Mesendoderm (in vitro differentiated cells): ENCODE measurements at regions not wholly inside any gene's neighbourhood (a gene's known extent, or its start where the extent isn't known, plus 50 kb on each side); places are given as distances from the start of the nearest gene placed in this dataset.

Experiments
- DNase-seq: peaks from one replicate; pipeline ENCODE4 v3.0.0; 2013
- H2AK5ac ChIP-seq: 2 replicates; pipeline ENCODE4 v1.6.1; 2013; ENCODE audit warnings: low read length, inconsistent platforms
- H2BK120ac ChIP-seq: 2 replicates; pipeline ENCODE4 v1.6.1; 2013; ENCODE audit warnings: low read depth, mild to moderate bottlenecking, low read length, moderate library complexity, mixed read lengths
- H2BK15ac ChIP-seq: replicated peaks from 2 replicates; pipeline ENCODE4 v1.6.1; 2013; ENCODE audit warnings: low read depth, mild to moderate bottlenecking, moderate library complexity
- H2BK5ac ChIP-seq: 2 replicates; pipeline ENCODE4 v1.6.1; 2013; ENCODE audit warnings: low read length, inconsistent platforms
- H3K18ac ChIP-seq: 2 replicates; pipeline ENCODE4 v1.6.1; 2013; ENCODE audit warnings: mild to moderate bottlenecking, low read length, mixed read lengths
- H3K23ac ChIP-seq: one replicate; pipeline ENCODE4 v1.6.1; 2013; ENCODE audit warnings: low read length
- H3K27ac ChIP-seq: 2 replicates; pipeline ENCODE4 v1.5.1; 2013; ENCODE audit warnings: low read depth, mild to moderate bottlenecking, inconsistent platforms, low read length, moderate library complexity
- H3K27me3 ChIP-seq: 2 replicates; pipeline ENCODE4 v1.6.1; 2013; ENCODE audit warnings: low read length, control low read depth, mild to moderate bottlenecking, inconsistent platforms; ENCODE audit not compliant: insufficient read depth, poor library complexity
- H3K36me3 ChIP-seq: 2 replicates; pipeline ENCODE4 v1.6.1; 2013; ENCODE audit warnings: low read length, inconsistent platforms; ENCODE audit not compliant: control insufficient read depth, insufficient read depth
- H3K4ac ChIP-seq: one replicate; pipeline ENCODE4 v1.6.1; 2013; ENCODE audit warnings: low read depth, mild to moderate bottlenecking, low read length, moderate library complexity
- H3K4me1 ChIP-seq: 2 replicates; pipeline ENCODE4 v1.6.1; 2013; ENCODE audit warnings: low read depth, low read length, inconsistent platforms; ENCODE audit not compliant: control insufficient read depth
- H3K4me2 ChIP-seq: 2 replicates; pipeline ENCODE4 v1.6.1; 2013; ENCODE audit warnings: low read length
- H3K4me3 ChIP-seq: 2 replicates; pipeline ENCODE4 v1.5.1; 2013; ENCODE audit warnings: mild to moderate bottlenecking, low read length
- H3K56ac ChIP-seq: one replicate; pipeline ENCODE4 v1.6.1; 2013; ENCODE audit warnings: low read length
- H3K79me1 ChIP-seq: 2 replicates; pipeline ENCODE4 v1.6.1; 2013; ENCODE audit warnings: low read length, inconsistent platforms
- H3K79me2 ChIP-seq: 2 replicates; pipeline ENCODE4 v1.6.1; 2013; ENCODE audit warnings: mild to moderate bottlenecking, low read length; ENCODE audit not compliant: control insufficient read depth, insufficient read depth
- H3K9ac ChIP-seq: 2 replicates; pipeline ENCODE4 v1.6.1; 2013; ENCODE audit warnings: low read length, inconsistent platforms
- H4K5ac ChIP-seq: one replicate; pipeline ENCODE4 v1.6.1; 2013; ENCODE audit warnings: low read length
- H4K8ac ChIP-seq: one replicate; pipeline ENCODE4 v1.6.1; 2013; ENCODE audit warnings: low read depth, mild to moderate bottlenecking, control low read depth, low read length, moderate library complexity
- WGBS: extraction: QIAGEN DNeasy Blood & Tissue Kit; methylation state at CpG from one replicate; pipeline ENCODE4 v1.1.7; 2013; ENCODE audit warnings: low lambda C conversion rate, missing lambda C conversion rate; ENCODE audit not compliant: insufficient coverage; ENCODE audit errors: extremely low coverage; 5-methylcytosine and 5-hydroxymethylcytosine counted together

GRCh38 chr6:44062771-44063560, 64.3 kb downstream of the MRPL14 start:
- no CpG with 5 or more reads among the region's 20 CpGs for WGBS

DNA sequence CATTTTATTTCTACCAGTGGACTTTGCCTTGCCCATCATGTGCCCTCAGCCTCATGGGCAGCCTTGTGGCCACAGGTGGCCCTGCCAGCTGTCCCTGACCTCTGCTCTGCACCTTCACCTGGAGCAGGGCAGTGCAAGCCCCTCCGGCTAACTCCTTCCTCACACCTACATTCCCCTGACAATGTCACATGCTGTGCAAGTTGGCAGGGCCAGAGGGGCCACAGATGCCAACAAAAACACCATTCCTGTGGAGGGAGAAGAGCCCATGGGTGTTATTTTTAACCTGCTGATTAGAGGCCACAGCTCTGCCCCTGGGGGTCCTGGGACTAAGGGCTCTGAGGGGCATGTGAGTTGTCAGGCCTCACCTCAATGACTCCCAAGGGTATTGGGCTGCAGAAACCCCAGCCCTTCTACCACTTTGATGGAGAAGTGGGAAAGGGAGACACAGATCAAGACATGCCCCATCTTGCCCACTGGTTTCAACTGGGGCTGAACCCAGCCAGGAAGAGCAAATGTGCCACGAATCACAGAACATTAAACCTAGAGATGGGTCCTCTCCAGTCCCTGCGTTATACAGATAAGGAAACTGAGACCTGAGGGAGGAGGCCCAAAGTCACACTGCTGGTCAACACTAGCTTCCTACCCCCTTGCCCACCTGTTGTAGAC, 65.0 kb downstream of the MRPL14 start:
- no peak for DNase-seq
- no peak overlapping the region for H3K9ac ChIP-seq
- H3K79me1 ChIP-seq, result no peaks in the 10 kb centered on the region
- H3K23ac ChIP-seq, result no peak overlapping the region
- no peak overlapping the region for H3K56ac ChIP-seq
- no peak overlapping the region for H3K27ac ChIP-seq
- no CpG with 5 or more reads among the region's 3 CpGs for WGBS
- no peaks in the 10 kb centered on the region for H3K27me3 ChIP-seq
- no peaks in the 10 kb centered on the region for H3K79me2 ChIP-seq
- H2BK120ac ChIP-seq, result no peak overlapping the region
- H3K18ac ChIP-seq, result no peak overlapping the region
- H2BK5ac ChIP-seq, result no peak overlapping the region
- peaks cover 9% of the 10 kb centered on the region for H3K4me1 ChIP-seq
- H4K5ac ChIP-seq, result no peak overlapping the region
- no peak overlapping the region for H3K4ac ChIP-seq
- no peak overlapping the region for H2AK5ac ChIP-seq
- no peak overlapping the region for H4K8ac ChIP-seq
- no peak overlapping the region for H3K4me2 ChIP-seq
- no peak overlapping the region for H2BK15ac ChIP-seq
- no peaks in the 10 kb centered on the region for H3K36me3 ChIP-seq
- H3K4me3 ChIP-seq, result no peak overlapping the region

More at GRCh38 chr6:44062771-44063560, 64.3 kb downstream of the MRPL14 start:
- H3K23ac ChIP-seq, result no peak overlapping the region
- peak overlapping the region; percentile 33 for H2AK5ac ChIP-seq
- peaks cover 10% of the 10 kb centered on the region for H3K4me1 ChIP-seq
- H3K56ac ChIP-seq, result peak overlapping the region; percentile 57
- no peak overlapping the region for H4K5ac ChIP-seq
- H3K27me3 ChIP-seq, result no peaks in the 10 kb centered on the region
- no peak overlapping the region for H4K8ac ChIP-seq
- H3K79me1 ChIP-seq, result no peaks in the 10 kb centered on the region
- no peak overlapping the region for H3K18ac ChIP-seq
- H3K4me3 ChIP-seq, result no peak overlapping the region
- peak; percentile 85 for DNase-seq
- H2BK120ac ChIP-seq, result no peak overlapping the region
- H2BK15ac ChIP-seq, result no peak overlapping the region
- H3K9ac ChIP-seq, result no peak overlapping the region
- H3K4ac ChIP-seq, result no peak overlapping the region
- H3K4me2 ChIP-seq, result no peak overlapping the region
- no peaks in the 10 kb centered on the region for H3K36me3 ChIP-seq
- no peaks in the 10 kb centered on the region for H3K79me2 ChIP-seq
- H2BK5ac ChIP-seq, result no peak overlapping the region
- H3K27ac ChIP-seq, result no peak overlapping the region

DNA sequence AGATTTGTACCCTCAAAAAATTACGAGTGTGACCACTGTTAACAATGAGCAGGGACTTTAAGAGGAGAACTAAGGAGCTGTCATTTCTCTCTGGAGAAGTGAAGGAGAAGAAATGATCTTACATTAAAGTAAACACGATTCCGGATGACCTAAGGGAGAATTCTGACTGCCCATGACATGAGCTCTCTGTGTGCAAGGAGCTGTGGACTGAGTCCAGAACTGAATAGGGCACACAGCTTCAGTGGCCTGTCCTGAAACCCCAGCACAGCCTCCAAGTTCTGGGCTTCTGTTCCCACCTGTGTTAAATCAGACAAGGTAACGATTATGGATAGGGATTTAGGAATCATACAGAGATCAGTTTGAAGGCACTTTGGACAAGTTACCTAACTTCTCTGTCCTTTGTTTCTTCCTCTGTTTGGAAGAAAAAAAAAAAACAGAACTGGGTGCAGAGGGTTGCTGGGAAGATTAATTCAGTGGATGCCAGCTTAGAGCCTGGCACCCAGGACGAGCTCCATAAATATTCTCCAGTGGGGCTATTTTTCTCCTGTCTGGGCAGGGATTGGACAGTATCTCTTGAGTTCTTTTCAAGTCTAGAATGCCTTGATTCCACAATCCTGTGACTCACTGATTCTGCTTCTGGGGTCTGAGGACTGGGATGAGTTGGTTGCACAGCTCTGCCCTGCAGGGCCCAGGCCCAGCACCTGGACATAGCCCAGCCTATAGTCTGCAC, 65.7 kb downstream of the MRPL14 start:
- Histone ChIP-seq H3K56ac (no peak overlapping the region), H3K23ac (no peak overlapping the region), H3K4me1 (peaks cover 9% of the 10 kb centered on the region), H3K79me2 (no peaks in the 10 kb centered on the region), H4K8ac (no peak overlapping the region), H3K9ac (no peak overlapping the region), H3K4ac (no peak overlapping the region), H3K4me2 (no peak overlapping the region), H2BK15ac (no peak overlapping the region), H3K27me3 (no peaks in the 10 kb centered on the region), H2BK120ac (no peak overlapping the region), H3K4me3 (no peak overlapping the region), H2BK5ac (no peak overlapping the region), H3K36me3 (no peaks in the 10 kb centered on the region), H2AK5ac (no peak overlapping the region), H4K5ac (no peak overlapping the region), H3K27ac (no peak overlapping the region), H3K18ac (no peak overlapping the region), H3K79me1 (no peaks in the 10 kb centered on the region)
- no peak for DNase-seq
- WGBS, result no CpG with 5 or more reads among the region's 5 CpGs

DNA sequence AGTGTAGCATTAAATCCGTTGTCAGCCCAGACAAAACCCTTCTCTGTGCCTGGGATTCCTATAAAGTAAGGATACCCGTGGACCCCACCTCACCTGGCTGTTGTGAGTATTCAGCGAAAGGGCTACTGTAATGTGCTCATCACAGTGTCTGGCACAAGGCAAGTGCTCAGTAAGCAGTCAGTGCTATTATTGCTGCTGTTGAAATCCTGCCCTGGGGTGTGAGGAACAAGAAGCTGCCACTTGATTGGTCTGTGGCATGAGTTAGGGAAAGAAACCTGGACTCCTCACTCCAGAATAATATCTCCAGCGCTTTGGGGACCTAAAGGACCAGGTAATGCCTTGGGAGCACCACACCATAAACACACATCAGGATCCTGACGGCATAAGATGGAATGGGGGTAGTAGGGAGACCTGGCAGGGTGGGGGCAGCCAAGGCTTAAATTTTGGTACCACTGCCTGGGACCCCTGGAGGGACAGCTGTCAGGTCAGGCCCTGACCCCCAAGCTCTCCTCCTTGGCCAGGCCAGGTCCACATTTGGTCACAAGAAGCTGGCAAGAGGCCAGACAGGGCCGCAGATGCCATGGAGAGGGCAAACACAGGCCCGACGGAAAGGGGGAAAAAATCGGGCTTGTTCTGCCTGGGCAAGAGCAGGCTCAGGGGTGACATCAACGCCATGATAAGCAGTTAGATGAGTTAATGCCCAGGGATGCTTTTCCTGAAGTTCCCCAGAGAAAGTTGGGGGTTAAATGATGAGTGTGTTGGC, 66.5 kb downstream of the MRPL14 start:
- H3K79me1 ChIP-seq, result no peaks in the 10 kb centered on the region

GRCh38 chr6:44059359-44060346, 67.6 kb downstream of the MRPL14 start:
- Histone ChIP-seq H3K18ac (no peak overlapping the region), H2BK5ac (no peak overlapping the region), H3K27me3 (no peaks in the 10 kb centered on the region), H4K5ac (no peak overlapping the region), H3K79me1 (no peaks in the 10 kb centered on the region), H3K23ac (no peak overlapping the region), H3K36me3 (no peaks in the 10 kb centered on the region), H3K9ac (no peak overlapping the region), H4K8ac (no peak overlapping the region), H3K4me3 (no peak overlapping the region), H2BK120ac (no peak overlapping the region), H3K4ac (no peak overlapping the region), H3K4me1 (peaks cover 9% of the 10 kb centered on the region), H2BK15ac (no peak overlapping the region), H3K27ac (no peak overlapping the region), H3K56ac (peak overlapping the region; percentile 25), H2AK5ac (no peak overlapping the region), H3K4me2 (no peak overlapping the region), H3K79me2 (no peaks in the 10 kb centered on the region)
- DNase-seq, result no peak
- no CpG with 5 or more reads among the region's 7 CpGs for WGBS

More for the DNA sequence above, 66.5 kb downstream of the MRPL14 start:
- Histone ChIP-seq H3K36me3 (no peaks in the 10 kb centered on the region), H3K27me3 (no peaks in the 10 kb centered on the region), H3K56ac (no peak overlapping the region), H3K4me3 (no peak overlapping the region), H2AK5ac (no peak overlapping the region), H4K5ac (no peak overlapping the region), H3K4ac (no peak overlapping the region), H2BK5ac (no peak overlapping the region), H3K4me2 (no peak overlapping the region), H2BK15ac (no peak overlapping the region), H3K4me1 (peaks cover 9% of the 10 kb centered on the region), H4K8ac (no peak overlapping the region), H3K27ac (no peak overlapping the region), H3K23ac (no peak overlapping the region), H3K79me2 (no peaks in the 10 kb centered on the region), H2BK120ac (no peak overlapping the region), H3K18ac (no peak overlapping the region), H3K9ac (no peak overlapping the region)
- no peak for DNase-seq
- WGBS, result no CpG with 5 or more reads among the region's 10 CpGs
